ENCODE measurements at regions not wholly inside any gene's neighbourhood (a gene's known extent, or its start where the extent isn't known, plus 50 kb on each side); places are given as distances from the start of the nearest gene placed in this dataset.

GRCh38 chr2:125730921-125731320, 925.0 kb upstream of the GYPC start:
- TF ChIP-seq CTCF (IDR thresholded peaks at IDR 0.05; ENCODE audit: unreplicated experiment in 3 of 3), result no peak
- H3K4me1 Mint-ChIP-seq, result no peaks in the 10 kb centered on the region
- H3K27ac Mint-ChIP-seq, result peak overlapping the region; percentile 73 to 93 (median 88)
- H3K36me3 Mint-ChIP-seq (ENCODE audit: low read depth), result no peaks in the 10 kb centered on the region
- H3K27me3 Mint-ChIP-seq (ENCODE audit: low read depth), result no peaks in the 10 kb centered on the region
- peak overlapping the region in 2 of 3 experiments; percentile 9 to 40 for H3K4me3 Mint-ChIP-seq
- H3K9me3 Mint-ChIP-seq, result peaks cover 4% of the 10 kb centered on the region

- H3K4me3 Mint-ChIP-seq, result no peak overlapping the region
- TF ChIP-seq CTCF (IDR thresholded peaks at IDR 0.05; ENCODE audit: unreplicated experiment in 3 of 3), result no peak
- H3K27ac Mint-ChIP-seq, result no peak overlapping the region
- peaks cover 36% of the 10 kb centered on the region for H3K9me3 Mint-ChIP-seq
- H3K36me3 Mint-ChIP-seq (ENCODE audit: low read depth), result peaks cover 5% of the 10 kb centered on the region
- H3K4me1 Mint-ChIP-seq, result no peaks in the 10 kb centered on the region
- H3K27me3 Mint-ChIP-seq (ENCODE audit: low read depth), result peaks cover 3% of the 10 kb centered on the region
Measured at GRCh38 chr2:125736306-125736705, 919.7 kb upstream of the GYPC start.

- Mint-ChIP-seq H3K9me3 (no peaks in the 10 kb centered on the region), H3K27me3 (ENCODE audit: low read depth) (no peaks in the 10 kb centered on the region), H3K27ac (peak overlapping the region in 1 of 3 experiments; percentile 7), H3K4me1 (no peaks in the 10 kb centered on the region), H3K4me3 (no peak overlapping the region), H3K36me3 (ENCODE audit: low read depth) (no peaks in the 10 kb centered on the region)
- TF ChIP-seq CTCF (IDR thresholded peaks at IDR 0.05; ENCODE audit: unreplicated experiment in 3 of 3), result peak; percentile 29 to 62 (median 45)
Measured at GRCh38 chr2:125745514-125745913, 910.4 kb upstream of the GYPC start.

- H3K27ac Mint-ChIP-seq, result peak overlapping the region in 1 of 3 experiments; percentile 8
- H3K27me3 Mint-ChIP-seq (ENCODE audit: low read depth), result no peaks in the 10 kb centered on the region
- no peak overlapping the region for H3K4me3 Mint-ChIP-seq
- no peak for TF ChIP-seq CTCF (IDR thresholded peaks at IDR 0.05; ENCODE audit: unreplicated experiment in 3 of 3)
- no peaks in the 10 kb centered on the region for H3K9me3 Mint-ChIP-seq
- H3K4me1 Mint-ChIP-seq, result no peaks in the 10 kb centered on the region
- H3K36me3 Mint-ChIP-seq (ENCODE audit: low read depth), result no peaks in the 10 kb centered on the region
Measured at GRCh38 chr2:125746321-125747164, 909.4 kb upstream of the GYPC start.

GRCh38 chr2:125747165-125747425, 908.9 kb upstream of the GYPC start:
- Mint-ChIP-seq H3K27me3 (ENCODE audit: low read depth) (no peaks in the 10 kb centered on the region), H3K27ac (no peak overlapping the region), H3K4me3 (no peak overlapping the region), H3K4me1 (no peaks in the 10 kb centered on the region), H3K36me3 (ENCODE audit: low read depth) (no peaks in the 10 kb centered on the region), H3K9me3 (no peaks in the 10 kb centered on the region)
- TF ChIP-seq CTCF (IDR thresholded peaks at IDR 0.05; ENCODE audit: unreplicated experiment in 3 of 3), result no peak

GRCh38 chr2:125756431-125756830, 899.5 kb upstream of the GYPC start:
- no peaks in the 10 kb centered on the region for H3K27me3 Mint-ChIP-seq (ENCODE audit: low read depth)
- no peaks in the 10 kb centered on the region for H3K4me1 Mint-ChIP-seq
- no peak overlapping the region for H3K4me3 Mint-ChIP-seq
- no peak overlapping the region for H3K27ac Mint-ChIP-seq
- no peak for TF ChIP-seq CTCF (IDR thresholded peaks at IDR 0.05; ENCODE audit: unreplicated experiment in 3 of 3)
- H3K9me3 Mint-ChIP-seq, result no peaks in the 10 kb centered on the region
- no peaks in the 10 kb centered on the region for H3K36me3 Mint-ChIP-seq (ENCODE audit: low read depth)
